ENCODE measurements at regions not wholly inside any gene's neighbourhood (a gene's known extent, or its start where the extent isn't known, plus 50 kb on each side); places are given as distances from the start of the nearest gene placed in this dataset.

DNA sequence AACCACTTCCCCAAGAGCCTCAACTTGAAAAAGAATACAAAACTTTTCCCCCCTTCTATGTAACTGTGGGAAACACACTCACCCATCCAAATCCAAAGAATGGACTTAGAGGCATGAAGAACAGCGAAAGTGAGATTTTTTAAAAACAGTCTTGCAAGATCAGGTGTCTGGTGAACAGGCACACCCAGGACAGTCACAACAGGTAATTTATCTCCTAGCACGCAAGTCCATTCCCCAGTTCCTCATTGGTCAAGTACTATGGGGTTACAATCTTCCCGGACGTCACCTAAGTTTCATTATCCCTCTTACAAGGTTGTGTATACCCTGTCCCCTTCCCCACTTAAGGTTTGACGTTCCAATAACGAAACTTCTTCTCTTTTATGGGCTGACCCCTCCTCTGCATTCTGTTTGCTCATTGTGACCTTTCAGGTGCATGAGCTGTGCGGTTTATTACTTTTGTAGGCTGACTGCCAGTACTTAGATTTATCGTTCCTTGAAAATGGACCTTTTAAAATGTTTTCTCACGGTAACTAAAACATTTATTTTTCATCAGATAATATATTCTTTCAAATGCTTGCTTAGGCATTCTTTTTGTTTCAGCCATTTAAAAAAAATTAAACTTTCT lies 1401.9 kb downstream of the FAM181B start:
- H3K27me3 ChIP-seq (replicated peaks), result no peaks in the 10 kb centered on the region
- H3K4me3 ChIP-seq (ENCODE audit: low read depth, low read length), result no peak overlapping the region
- in situ Hi-C loops (cut with HindIII; ENCODE audit: low pct_ligation_motif_present, low sequenced_read_pairs), result no loop called here
- H3K36me3 ChIP-seq (replicated peaks), result no peaks in the 10 kb centered on the region
- DNase-seq, result no peak
- TF ChIP-seq, protein P1, sequence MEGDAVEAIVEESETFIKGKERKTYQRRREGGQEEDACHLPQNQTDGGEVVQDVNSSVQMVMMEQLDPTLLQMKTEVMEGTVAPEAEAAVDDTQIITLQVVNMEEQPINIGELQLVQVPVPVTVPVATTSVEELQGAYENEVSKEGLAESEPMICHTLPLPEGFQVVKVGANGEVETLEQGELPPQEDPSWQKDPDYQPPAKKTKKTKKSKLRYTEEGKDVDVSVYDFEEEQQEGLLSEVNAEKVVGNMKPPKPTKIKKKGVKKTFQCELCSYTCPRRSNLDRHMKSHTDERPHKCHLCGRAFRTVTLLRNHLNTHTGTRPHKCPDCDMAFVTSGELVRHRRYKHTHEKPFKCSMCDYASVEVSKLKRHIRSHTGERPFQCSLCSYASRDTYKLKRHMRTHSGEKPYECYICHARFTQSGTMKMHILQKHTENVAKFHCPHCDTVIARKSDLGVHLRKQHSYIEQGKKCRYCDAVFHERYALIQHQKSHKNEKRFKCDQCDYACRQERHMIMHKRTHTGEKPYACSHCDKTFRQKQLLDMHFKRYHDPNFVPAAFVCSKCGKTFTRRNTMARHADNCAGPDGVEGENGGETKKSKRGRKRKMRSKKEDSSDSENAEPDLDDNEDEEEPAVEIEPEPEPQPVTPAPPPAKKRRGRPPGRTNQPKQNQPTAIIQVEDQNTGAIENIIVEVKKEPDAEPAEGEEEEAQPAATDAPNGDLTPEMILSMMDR (IDR thresholded peaks at IDR 0.05; ENCODE audit: low read depth, low read length, missing control alignments), result no peak
- no peak overlapping the region for H3K27ac ChIP-seq

GRCh38 chr11:81331088-81331487 lies 1402.6 kb downstream of the FAM181B start:
- Histone ChIP-seq H3K27me3 (replicated peaks) (no peaks in the 10 kb centered on the region), H3K4me3 (ENCODE audit: low read depth, low read length) (no peak overlapping the region), H3K27ac (no peak overlapping the region), H3K36me3 (replicated peaks) (no peaks in the 10 kb centered on the region)
- TF ChIP-seq, protein P1 (IDR thresholded peaks at IDR 0.05; ENCODE audit: low read depth, low read length, missing control alignments), result no peak
- no peak for DNase-seq
- in situ Hi-C loops (cut with HindIII; ENCODE audit: low pct_ligation_motif_present, low sequenced_read_pairs), result no loop called here

- DNase-seq, result no peak
- H3K27me3 ChIP-seq (replicated peaks), result no peaks in the 10 kb centered on the region
- in situ Hi-C loops (cut with HindIII; ENCODE audit: low pct_ligation_motif_present, low sequenced_read_pairs), result no loop called here
- no peaks in the 10 kb centered on the region for H3K36me3 ChIP-seq (replicated peaks)
- TF ChIP-seq, protein P1 (IDR thresholded peaks at IDR 0.05; ENCODE audit: low read depth, low read length, missing control alignments), result no peak
- no peak overlapping the region for H3K4me3 ChIP-seq (ENCODE audit: low read depth, low read length)
- H3K27ac ChIP-seq, result no peak overlapping the region
Measured at GRCh38 chr11:81303038-81303664, 1430.5 kb downstream of the FAM181B start.

DNA sequence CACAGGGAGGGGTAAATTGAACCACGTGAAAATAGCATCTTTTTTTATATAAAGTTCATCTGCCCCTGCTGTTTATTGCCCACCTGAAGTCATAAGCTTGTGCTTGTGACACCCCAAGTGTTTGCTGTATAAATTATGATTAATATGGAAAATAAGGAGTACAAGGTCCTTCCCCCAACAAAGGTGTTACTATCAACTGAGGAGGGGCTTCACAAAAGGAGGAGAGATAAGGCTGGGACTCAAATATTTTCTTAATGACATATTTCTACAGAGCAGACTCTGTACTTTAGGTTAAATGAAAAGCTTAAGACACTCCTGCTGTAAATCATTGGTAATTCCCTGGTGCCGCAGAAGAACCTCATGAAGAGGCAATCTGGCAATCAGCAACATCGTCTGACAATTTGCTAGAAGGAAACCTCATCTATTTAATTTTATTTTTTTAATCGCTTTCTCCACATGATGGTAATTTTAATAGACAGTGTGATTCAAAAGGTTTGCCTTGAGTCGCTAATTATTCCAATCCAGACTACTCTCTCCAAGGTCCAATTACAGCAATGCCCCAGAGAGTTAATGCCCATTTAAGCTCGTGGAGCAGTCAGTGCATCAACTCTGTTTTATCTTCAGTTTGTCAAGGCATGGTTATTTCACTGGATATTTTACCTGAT lies 1432.4 kb downstream of the FAM181B start:
- Histone ChIP-seq H3K27me3 (replicated peaks) (no peaks in the 10 kb centered on the region), H3K27ac (no peak overlapping the region), H3K4me3 (ENCODE audit: low read depth, low read length) (no peak overlapping the region), H3K36me3 (replicated peaks) (no peaks in the 10 kb centered on the region)
- in situ Hi-C loops (cut with HindIII; ENCODE audit: low pct_ligation_motif_present, low sequenced_read_pairs), result no loop called here
- TF ChIP-seq, protein P1 (IDR thresholded peaks at IDR 0.05; ENCODE audit: low read depth, low read length, missing control alignments), result no peak
- no peak for DNase-seq

DNA sequence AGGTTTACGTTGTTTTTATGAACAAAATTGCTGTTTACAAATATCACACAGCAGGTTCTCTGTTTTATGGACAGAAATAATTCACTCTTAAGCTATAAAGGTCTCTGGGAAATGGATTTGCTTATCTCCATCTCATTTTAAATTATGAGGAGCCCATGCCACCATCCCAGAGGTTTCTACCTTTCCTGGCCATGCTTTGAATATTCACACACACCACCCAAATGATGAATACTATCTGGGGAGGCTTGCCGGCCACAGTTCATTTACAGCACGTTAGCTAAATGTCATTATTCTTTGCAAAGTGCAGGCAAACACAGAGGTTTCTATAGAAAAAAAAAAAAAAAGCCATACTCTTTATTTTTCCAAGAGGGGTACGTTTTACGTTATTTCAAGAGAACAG lies 1446.7 kb downstream of the FAM181B start:
- Histone ChIP-seq H3K36me3 (replicated peaks) (no peaks in the 10 kb centered on the region), H3K27ac (no peak overlapping the region), H3K4me3 (ENCODE audit: low read depth, low read length) (no peak overlapping the region), H3K27me3 (replicated peaks) (no peaks in the 10 kb centered on the region)
- in situ Hi-C loops (cut with HindIII; ENCODE audit: low pct_ligation_motif_present, low sequenced_read_pairs), result no loop called here
- TF ChIP-seq, protein P1 (IDR thresholded peaks at IDR 0.05; ENCODE audit: low read depth, low read length, missing control alignments), result no peak
- DNase-seq, result no peak

All from brain microvascular endothelial cell (primary cell).